Transverse colon (tissue), 3 donors: ENCODE measurements at regions not wholly inside any gene's neighbourhood (a gene's known extent, or its start where the extent isn't known, plus 50 kb on each side); places are given as distances from the start of the nearest gene placed in this dataset.

Experiments
- POLR2A ChIP-seq: fragments of 450-650 bp; IDR thresholded peaks from one replicate; pipeline ENCODE4 v1.6.1; 2016; ENCODE audit warnings: antibody characterized with exemption, mild to moderate bottlenecking, moderate library complexity
- POLR2AphosphoS5 ChIP-seq, 3 donors: sonication (generic); formaldehyde crosslinking; IDR thresholded peaks; one replicate each; pipeline ENCODE4 v1.6.1; 2016; ENCODE audit warnings: antibody characterized with exemption in 3 of 3

DNA sequence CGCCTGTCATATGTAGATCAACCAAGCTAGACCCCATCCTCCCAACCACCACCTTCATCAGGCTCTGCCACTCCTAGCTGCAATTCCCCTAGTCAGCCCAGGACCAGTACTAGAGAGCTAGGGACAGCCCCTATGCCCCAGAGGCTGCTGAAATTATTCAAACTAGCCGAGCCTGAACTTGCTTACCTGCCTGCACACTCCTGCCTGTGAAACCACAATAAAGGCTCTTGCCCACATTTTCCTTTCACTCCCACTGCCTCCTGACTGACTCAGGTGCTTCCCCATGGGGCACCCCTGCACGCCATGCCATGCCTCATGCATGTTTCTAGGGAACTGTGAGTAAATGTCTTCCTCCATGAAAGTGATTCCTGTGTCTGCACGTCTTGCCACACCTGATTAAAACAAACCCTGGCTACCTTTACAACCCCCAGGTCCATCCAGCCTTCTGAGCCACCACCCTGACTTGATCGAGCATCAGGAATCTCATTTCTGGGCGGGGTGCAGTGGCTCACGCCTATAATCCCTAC lies 66.5 kb upstream of the IER3 start:
- TF ChIP-seq POLR2A (no peak), POLR2AphosphoS5 (IDR thresholded peaks at IDR 0.05) (no peak)
